ENCODE measurements at regions not wholly inside any gene's neighbourhood (a gene's known extent, or its start where the extent isn't known, plus 50 kb on each side); places are given as distances from the start of the nearest gene placed in this dataset.
A peak's percentile ranks its signal among the peaks of the same experiment; 100 is the strongest.
"Not testable (repeated sequence)": the region's sequence is repeated elsewhere in the genome, so short reads cannot be mapped to it uniquely, and the experiment has no call there.

DNA sequence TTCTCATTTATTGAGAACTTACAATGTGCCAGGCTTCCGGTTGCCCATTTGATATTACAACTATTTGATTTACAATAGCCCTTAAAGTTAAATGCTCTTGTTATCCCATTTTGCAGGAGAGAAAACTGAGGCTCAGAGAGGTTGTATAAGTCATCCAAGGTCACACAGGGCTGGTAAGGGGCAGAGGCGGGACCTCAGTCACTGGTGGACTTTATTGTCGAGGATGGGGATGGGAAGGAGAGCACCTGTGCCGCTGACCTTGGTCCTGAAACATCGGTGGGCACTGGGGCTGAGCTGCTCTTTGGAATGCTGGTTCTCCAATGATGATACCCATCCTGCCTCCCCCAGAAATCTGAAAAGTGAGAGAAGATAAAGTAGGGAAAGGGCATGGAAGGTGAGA, 265.4 kb downstream of the MIAT start:
- DNase-seq (ENCODE audit: low read depth) = no peak

DNA sequence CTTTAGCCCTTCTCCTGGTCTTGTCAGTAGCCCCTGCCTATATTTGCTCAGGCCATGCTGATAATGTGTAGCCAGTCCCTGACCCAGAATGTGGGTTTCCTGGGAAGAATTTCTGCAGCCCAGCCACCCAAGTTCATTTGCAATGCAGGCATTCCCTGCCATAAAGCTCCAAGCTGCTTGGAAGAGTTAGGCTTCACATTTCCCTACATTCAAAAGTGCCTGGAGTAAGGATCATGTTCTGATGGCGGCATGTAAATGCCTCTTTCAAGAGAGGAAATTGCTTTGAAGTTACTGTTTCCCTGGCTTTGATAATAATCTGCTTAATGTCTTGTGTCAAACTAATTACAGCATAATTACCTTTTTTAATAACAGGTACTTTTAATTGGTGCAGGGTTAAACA, 266.1 kb downstream of the MIAT start:
- DNase-seq (ENCODE audit: low read depth) = no peak

DNA sequence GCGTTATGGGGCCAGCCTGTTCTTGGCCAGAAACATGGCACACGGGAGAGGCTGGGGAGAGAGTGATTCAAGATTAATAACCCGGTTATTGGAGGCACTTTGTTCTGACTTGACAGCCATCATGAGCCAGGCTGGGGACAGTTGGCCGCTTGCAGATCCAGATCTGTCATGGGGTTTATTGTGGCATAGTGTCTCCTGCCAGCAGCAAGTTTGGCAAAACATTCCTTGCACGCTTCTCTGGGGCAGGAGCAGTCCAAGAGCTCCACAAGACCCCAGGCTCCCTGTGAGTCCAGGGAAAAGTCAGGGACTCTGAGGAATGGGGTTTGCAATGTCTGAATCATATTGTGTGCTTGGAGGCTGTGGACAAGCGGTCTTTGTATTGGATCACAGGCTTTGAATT, 270.4 kb downstream of the MIAT start:
- no peak for DNase-seq (ENCODE audit: low read depth)

DNA sequence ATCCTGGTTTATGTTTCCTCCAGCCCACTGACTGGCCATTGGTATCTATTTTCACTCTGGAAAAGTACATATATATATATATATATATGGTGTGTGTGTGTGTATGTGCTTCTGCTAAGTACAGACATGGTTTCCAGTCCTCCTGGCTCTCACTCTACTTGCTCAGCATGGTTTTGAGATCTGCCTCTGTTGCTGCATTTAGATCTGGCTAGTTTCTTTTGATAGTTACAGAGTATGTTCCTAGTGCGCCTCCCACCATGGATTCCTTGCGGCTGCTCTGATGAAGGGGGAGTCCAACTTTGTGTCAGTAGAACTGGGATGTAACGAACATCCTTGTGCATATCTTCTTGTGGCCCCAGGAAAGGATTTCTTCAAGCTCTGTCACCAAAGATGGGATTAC, 274.1 kb downstream of the MIAT start:
- DNase-seq (ENCODE audit: low read depth) = no peak

DNA sequence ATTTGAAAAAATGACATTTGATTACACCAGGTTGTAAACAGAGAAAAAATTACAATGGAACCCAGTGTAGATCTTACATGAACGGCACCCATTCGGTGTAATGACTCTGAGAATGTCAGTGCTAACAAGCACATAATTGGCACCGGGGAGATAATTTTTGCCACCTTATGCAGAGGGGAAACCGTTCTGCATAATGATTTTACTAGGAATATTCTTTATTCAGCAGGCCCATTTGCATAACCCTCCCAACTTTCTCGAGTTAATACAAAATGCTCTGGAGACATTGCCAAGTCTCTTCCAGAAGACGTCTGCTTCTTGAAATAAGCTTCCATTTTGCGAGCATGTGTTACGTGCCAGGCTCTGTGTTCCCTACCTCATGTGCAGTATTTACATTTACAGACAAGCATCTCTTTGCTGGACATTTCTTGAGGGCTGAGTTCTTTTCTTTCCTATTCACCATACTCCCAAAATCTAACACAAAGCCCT, 275.8 kb downstream of the MIAT start:
- no peak for DNase-seq (ENCODE audit: low read depth)

DNA sequence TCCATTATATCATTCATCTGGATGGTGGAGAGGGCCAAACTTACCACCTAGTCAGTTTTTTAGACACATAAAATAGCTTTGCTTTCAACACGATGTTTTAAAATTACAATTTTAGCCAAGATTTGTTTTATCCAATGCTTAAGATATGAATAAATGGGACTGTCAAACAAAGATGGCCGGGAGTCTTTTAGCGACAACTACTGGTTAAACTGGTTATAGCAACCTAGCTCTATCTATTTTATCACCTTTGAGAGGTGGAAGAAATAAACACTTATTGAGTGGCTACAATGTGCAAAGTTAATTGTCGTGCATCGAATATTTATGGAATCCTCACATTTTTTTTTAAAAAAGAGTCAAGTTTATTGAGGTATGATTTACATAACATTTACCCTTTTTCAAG, 279.8 kb downstream of the MIAT start:
- DNase-seq (ENCODE audit: low read depth) = no peak

DNA sequence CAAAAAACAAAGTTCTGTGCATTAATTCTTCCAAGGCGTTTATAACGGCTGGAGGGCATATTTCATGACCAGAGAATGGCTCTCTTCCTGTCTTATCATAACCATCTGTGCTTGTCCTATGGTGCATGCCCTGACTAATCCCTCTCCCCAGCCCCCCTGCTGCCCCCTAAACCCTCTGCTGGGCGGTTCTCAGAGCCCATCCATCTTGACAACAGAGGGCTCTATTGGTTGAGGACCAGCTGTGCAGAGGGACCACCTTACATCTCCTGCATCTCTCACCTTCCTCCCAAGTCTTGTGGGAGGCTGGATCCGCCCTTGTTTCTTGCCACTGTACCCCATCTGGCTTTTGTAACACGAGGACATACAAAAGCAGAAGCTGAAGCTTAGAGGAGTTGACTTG, 282.1 kb downstream of the MIAT start:
- DNase-seq (ENCODE audit: low read depth) = no peak

DNA sequence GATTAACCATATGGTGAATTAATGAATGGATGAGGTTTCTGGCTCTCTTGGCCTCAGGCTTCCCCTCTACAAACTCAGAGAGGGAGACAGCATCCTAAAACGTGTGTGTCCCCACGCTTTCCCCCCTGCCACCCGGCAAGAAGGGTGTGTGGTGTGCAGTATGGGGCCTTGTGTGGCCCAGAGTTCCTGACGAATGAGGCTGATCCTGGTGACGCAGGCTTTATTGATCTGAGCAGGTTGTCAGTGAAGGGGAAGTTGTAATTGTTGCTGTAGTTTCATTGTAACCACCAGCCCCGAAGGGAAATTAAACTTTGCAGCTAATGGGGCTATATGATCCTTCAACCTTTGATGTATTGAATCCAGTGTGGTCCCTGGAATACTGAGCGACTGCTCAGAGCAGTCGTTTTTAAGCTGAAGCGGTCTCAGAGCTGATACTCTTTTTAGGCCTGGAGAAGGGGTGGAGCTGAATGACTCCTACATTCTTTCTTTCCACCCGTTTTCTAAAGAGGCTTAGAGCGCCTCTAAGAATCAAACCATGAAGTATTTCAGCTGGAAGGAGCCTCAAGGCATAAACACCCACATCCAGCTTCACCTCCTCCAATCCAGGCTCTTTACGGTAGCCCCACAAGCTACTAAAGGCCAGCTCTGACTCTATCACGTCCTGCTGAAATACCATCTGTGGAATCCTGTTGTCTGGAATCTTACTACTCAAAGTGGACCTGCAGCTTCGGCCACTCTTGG, 284.7 kb downstream of the MIAT start:
- no peak for DNase-seq (ENCODE audit: low read depth)

DNA sequence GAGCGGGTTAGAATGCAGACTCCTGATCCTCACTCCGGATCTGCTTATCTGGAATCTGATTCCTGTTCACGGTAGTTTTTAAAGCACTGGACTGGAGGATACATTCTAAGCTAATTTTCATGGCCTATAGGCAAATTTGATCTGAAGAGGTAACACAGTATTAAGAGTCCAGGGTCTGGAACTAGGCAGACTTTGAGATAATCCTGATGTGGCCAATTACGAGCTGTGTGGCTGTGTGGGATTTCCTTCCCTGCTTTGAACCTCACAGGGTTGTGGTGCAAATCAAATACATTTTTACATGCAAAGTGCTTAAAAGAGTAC, 285.2 kb downstream of the MIAT start:
- no peak for DNase-seq (ENCODE audit: low read depth)

DNA sequence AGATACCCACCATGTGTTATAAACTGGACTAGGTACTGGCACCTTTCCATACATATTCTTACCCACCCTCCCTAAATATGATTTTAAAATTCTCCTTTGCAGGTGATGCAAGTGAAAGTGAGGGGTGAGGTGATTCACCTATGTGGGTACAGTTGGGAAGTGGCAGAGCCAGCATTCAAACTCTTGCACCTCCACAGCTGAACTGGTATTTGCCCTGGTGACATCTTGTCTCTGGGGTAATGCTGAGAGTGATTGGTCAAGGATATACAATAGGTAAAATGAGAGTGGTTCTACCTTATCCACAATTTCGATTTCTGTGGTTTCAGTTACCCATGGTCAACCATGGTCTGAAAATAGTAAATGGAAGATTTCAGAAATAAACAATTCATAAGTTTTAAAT, 288.2 kb downstream of the MIAT start:
- no peak for DNase-seq (ENCODE audit: low read depth)

DNA sequence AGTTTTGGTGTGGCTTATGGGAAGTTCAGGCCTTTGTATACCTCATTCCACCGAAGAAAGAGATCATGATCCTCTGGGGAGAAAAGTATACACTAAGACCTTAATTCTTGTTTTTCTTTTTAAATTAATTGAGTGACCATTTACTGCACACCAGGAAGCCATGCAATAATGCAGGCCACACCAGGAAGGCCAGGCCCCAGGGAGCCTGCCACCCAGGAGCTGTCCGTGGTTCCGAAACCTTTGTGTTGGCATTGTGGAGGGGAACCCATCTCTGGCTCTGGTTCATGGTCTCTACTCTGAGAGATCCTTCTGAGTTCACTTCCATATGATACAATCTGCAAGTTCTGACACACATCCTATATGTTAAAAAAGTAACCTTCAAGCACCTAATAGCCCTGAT, 291.8 kb downstream of the MIAT start:
- peak; percentile 1 for DNase-seq (ENCODE audit: low read depth)

DNA sequence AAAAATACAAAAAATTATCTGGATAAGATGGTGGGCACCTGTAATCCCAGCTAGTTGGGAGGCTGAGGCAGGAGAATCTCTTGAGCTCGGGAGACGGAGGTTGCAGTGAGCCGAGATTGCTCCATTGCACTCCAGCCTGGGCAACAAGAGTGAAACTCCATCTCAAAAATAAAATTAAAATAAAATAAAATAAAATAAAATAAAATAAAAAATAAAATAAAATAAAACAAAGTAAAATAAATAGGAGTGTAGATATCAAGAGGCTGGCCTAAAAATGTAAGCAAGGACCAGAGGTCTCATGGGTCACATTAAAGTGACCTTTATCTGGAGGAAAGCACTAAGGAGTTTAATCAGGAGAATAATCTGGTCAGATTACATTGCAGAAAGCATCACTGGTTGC, 293.8 kb downstream of the MIAT start:
- DNase-seq (ENCODE audit: low read depth) = not testable (repeated sequence)

DNA sequence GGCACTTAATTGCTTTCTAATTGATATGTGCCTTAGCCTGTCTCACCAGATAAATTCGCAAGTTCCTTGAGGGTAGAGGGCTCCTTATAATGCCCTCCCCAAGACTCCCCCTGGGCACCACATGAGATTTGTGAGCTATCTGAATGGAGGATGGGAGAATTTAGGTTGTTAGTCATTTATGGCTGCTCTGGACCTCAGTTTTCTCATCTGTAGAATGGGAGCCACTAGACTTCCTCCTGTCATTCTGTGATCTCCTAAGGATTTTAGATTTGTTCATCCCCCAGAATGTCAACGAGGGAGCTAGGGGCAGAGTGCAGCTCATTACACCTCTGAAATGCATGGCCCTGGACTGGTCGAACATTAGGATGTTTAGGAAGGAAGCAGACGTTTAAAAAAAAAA, 294.6 kb downstream of the MIAT start:
- no peak for DNase-seq (ENCODE audit: low read depth)

DNA sequence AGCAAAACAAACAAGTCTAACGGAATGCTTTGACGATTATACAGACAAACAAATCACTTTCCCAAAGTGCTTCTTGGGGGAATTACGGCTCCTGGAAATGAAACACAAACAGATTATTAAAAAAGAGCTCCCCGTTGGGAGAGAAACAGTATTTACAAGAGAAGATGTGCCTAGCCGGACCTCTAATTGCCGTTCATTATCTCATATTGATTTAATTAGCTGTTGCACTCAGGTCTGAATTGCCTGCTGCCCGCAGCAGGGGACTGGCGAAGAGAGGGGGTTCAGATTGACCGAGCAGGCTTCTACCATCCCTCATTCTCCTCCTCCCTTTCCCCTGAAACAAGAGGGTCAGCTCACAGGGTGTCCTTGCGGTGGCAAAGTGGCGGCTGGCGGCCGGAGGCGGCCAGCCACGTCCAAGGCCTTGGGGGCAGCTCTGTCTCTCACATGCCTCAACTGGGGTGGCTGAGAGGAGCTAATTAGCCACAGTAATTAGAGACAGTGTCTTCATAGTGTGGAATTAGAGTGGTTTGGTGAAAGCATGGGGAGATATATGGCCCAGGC, 295.1 kb downstream of the MIAT start:
- no peak for DNase-seq (ENCODE audit: low read depth)

DNA sequence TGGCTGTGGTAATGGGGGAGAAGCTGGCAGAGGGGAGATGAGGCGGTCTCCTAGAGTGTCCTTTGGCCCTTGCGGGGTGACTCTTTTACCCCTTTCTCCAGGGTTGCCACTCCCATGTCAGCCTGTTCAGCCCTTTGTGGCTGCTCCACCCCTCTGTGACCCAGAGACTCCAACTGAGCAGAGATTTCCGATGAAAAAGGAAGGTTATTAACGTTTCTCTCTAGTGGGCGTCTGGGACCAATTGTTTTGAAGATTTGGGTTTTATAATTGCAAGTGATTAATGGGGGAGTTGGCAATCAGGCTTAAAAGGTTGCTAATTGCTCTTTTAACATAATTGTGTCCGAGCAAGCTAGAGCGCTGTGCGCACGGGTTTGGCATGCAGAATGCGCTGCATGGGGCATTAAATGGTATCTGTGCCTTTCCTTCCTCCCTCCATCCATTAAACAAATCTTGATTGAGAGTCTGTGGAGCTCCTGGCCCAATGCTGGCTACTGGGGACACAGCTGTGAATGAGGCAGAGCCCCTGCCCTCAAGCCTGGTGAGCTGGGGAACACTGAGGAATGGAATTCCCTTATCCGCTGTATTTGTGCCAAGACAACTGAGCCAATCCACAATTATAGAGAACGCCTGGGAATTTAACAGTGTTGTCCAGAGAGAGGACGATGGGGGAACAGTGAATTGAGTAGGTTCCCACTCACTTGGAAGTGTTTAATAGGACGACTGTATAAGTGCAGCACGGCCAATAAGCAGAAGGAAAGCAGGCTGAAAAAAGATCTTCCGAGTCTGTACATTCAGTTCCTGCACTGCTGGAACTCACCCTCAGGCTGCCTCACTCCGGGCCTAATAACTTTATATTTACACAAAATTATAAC, 295.9 kb downstream of the MIAT start:
- no peak for DNase-seq (ENCODE audit: low read depth)

DNA sequence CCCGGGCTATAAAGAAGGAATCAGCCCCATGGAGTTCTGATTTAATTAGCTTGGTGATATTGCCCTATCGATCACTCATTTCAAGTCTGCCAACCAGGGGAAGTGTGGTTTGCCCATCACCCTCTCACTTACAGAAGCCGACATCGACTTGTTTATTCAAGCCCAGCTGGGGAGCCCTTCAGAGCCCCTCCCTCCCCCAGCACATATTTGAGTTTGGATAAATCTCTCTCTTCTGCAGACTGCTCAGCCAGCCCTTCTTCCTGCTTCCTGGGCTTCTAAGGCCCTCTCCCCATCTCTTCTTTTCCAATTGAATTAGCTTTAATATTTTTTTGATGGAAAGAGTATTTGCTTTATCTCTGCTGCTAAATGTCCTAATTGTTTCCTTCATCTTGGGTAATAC, 299.0 kb downstream of the MIAT start:
- DNase-seq (ENCODE audit: low read depth) = no peak

DNA sequence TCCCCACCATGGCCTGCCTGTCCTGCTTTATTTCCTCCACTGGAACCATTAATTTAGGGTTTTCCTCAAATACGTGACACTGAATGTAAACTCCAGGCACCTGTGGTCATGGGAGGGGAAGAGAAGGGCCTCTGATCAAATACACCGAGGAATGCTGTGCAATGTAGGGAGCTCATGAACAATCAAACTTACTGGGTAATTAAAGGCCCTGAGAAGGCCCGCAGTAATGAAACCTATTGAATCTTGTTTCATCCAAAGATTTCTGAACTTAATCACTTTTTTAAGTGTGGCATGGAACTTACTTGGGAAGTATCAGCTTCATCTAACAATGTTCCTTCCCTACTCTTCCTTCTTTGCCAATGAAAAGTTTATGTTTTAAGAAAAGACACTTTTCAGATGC, 299.8 kb downstream of the MIAT start:
- DNase-seq (ENCODE audit: low read depth) = no peak

DNA sequence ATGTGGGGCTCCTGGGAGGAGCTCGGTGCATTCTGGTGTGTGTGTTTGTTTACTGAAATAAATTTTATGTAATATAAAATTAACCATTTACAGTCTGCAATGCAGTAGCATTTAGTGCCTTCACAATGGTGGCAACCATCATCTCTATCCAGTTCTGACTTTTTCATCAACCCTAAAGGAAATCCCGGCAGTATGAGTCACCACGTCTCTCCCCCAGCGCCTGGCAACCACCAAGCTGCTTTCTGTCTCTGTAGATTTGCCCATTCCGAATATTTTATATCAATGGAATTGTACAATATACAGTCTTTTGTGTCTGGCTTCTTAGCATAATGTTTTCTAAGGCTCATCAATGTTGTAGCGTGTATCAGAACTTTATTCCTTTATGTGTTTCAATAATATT, 300.5 kb downstream of the MIAT start:
- DNase-seq (ENCODE audit: low read depth) = no peak

DNA sequence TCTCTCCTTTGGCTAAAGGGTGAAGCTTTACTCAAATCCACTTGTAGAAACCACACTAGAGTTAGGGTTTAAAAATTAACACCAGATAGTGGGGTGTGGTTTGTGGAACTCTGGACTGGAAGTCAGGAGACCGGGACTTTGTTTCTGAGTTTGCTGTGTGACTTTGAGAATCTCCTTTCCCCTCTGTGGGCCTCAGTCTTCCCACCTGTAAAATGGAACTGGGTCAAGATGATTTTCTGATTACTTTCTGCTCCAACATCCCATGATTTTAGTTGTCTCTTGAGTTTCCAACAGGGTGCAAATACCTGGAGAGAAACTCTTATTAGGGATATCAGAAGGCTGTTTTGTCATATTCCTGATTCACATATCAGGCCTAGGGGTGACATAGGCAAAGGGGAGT, 301.0 kb downstream of the MIAT start:
- DNase-seq (ENCODE audit: low read depth) = no peak

DNA sequence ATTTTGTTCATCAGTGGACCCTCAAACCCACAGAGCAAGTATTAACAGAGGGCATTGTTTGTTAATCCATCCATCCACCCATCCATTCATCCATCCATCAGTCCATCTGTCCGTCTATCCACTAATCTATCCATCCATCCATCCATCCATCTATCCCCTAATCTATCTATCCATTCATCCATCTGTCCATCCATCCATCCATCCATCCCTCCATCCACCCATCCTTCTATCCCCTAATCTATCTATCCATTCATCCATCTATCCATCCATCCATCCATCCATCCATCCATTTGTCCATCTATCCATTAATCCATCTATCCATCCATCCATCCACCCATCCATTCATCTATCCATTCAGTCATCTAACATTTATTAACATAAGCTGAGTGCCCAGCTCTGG, 307.3 kb downstream of the MIAT start:
- DNase-seq (ENCODE audit: low read depth) = no peak

DNA sequence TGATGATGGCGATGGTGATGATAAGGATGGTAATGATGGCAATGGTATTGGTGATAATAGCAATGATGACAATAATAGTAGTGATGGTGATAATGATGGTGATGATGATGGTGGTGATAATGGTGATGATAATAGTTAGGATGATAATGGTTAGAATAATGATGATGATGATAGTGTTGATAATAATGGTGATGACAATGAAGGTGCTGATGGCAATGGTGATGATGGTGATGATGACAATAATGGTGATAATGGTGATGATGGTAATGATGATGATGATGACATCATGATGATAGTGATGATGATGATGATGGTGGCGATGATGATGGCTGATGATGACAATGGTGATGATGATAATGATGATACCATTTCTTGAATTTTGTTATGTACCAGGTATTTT, 309.9 kb downstream of the MIAT start:
- no peak for DNase-seq (ENCODE audit: low read depth)

DNA sequence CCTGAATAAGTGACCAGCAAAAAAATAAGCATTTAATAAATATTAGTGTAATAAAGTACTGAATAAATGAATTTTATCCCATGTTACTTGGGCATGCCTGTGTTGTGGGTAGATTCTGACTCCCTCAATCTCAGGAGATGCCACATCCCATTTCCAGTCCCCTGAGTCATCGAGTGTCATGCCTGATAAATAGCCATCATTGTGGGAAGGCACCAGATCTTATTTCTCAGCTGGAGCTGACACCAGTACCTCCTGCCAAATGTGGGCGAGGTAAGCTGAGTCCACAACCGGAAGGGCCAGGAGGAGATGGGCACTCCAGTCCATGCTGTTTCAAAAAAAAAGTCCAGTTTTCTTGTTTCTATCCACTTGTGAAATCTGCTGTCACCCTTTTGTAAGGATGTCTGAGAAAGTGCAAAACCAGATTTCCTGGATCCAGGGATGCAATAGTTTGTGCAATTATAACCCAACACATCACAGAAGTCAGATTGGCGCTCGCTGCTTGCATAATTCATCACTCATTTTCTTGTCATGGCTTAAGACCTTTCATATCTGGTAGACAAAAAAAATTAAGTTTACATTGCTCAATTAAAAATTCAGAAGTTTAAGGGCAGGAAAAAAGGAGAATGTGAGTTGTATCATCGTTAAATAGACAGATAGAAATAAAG, 311.6 kb downstream of the MIAT start:
- DNase-seq (ENCODE audit: low read depth) = no peak

Data from GM04504 (cell line).